GM23338 (cell line): ENCODE measurements at regions not wholly inside any gene's neighbourhood (a gene's known extent, or its start where the extent isn't known, plus 50 kb on each side); places are given as distances from the start of the nearest gene placed in this dataset.

Experiments used
- ATAC-seq: fragments of 200-7000 bp; cut with Tn5 transposase; 3 replicates; pipeline ENCODE4 v1.9.1; 2020
- DNase-seq: peaks from one replicate; pipeline ENCODE4 v3.0.0-alpha.2; 2015; ENCODE audit warnings: low spot score
- H2AFZ ChIP-seq: fragments of 200-600 bp; sonication (generic); 2 replicates; pipeline ENCODE4 v1.8.0; 2016; ENCODE audit warnings: antibody characterized with exemption, mild to moderate bottlenecking, moderate library complexity
- H3F3A ChIP-seq: fragments of 200-600 bp; sonication (generic); replicated peaks from 2 replicates; pipeline ENCODE4 v1.8.0; 2017; ENCODE audit warnings: antibody characterized with exemption, mixed run types, low read depth
- H3K27ac ChIP-seq: fragments of 200-600 bp; sonication (generic); 2 replicates; pipeline ENCODE4 v1.6.1; 2016; ENCODE audit warnings: low read depth
- H3K27me3 ChIP-seq: fragments of 200-600 bp; sonication (generic); 2 replicates; pipeline ENCODE4 v1.8.0; 2016; ENCODE audit warnings: mild to moderate bottlenecking, mixed run types, moderate library complexity; ENCODE audit not compliant: insufficient read depth
- H3K36me3 ChIP-seq: fragments of 200-600 bp; sonication (generic); 2 replicates; pipeline ENCODE4 v1.8.0; 2016; ENCODE audit warnings: mild to moderate bottlenecking; ENCODE audit not compliant: insufficient read depth
- H3K4me1 ChIP-seq: fragments of 200-600 bp; sonication (generic); 2 replicates; pipeline ENCODE4 v1.8.0; 2016; ENCODE audit warnings: mild to moderate bottlenecking, moderate library complexity; ENCODE audit not compliant: insufficient read depth
- H3K4me2 ChIP-seq: fragments of 200-600 bp; sonication (generic); 2 replicates; pipeline ENCODE4 v1.7.1; 2017; ENCODE audit warnings: mixed run types
- H3K4me3 ChIP-seq: fragments of 200-600 bp; sonication (generic); 2 replicates; pipeline ENCODE4 v1.6.1; 2016; ENCODE audit warnings: mixed run types
- H3K79me2 ChIP-seq: fragments of 200-600 bp; sonication (generic); replicated peaks from 2 replicates; pipeline ENCODE4 v1.8.0; 2017; ENCODE audit warnings: mild to moderate bottlenecking; ENCODE audit not compliant: insufficient read depth
- H3K9me2 ChIP-seq: fragments of 200-600 bp; sonication (generic); 2 replicates; pipeline ENCODE4 v1.8.0; 2017; ENCODE audit not compliant: insufficient read depth
- H4K20me1 ChIP-seq: fragments of 200-600 bp; sonication (generic); replicated peaks from 2 replicates; pipeline ENCODE4 v1.8.0; 2017; ENCODE audit warnings: mild to moderate bottlenecking; ENCODE audit not compliant: insufficient read depth
- H3K27ac Mint-ChIP-seq: 2 replicates; pipeline ENCODE4 v1.8.0; 2020; ENCODE audit warnings: inconsistent platforms, mild to moderate bottlenecking, moderate library complexity, mixed read lengths
- H3K27me3 Mint-ChIP-seq: 3 replicates; pipeline ENCODE4 v1.8.0; 2022; ENCODE audit warnings: low read depth, mild to moderate bottlenecking, moderate library complexity, mixed read lengths, inconsistent platforms; ENCODE audit not compliant: insufficient read depth, poor library complexity
- H3K36me3 Mint-ChIP-seq: 3 replicates; pipeline ENCODE4 v1.8.0; 2021; ENCODE audit warnings: low read depth, mild to moderate bottlenecking, inconsistent platforms, moderate library complexity, mixed read lengths
- H3K4me1 Mint-ChIP-seq: 3 replicates; pipeline ENCODE4 v1.8.0; 2020; ENCODE audit warnings: mild to moderate bottlenecking, inconsistent platforms, mixed read lengths
- H3K4me3 Mint-ChIP-seq: 3 replicates; pipeline ENCODE4 v1.8.0; 2021; ENCODE audit warnings: moderate library complexity, mild to moderate bottlenecking, inconsistent platforms, mixed read lengths
- H3K9me3 Mint-ChIP-seq: 3 replicates; pipeline ENCODE4 v1.8.0; 2020; ENCODE audit warnings: moderate library complexity, mild to moderate bottlenecking, inconsistent platforms, mixed read lengths
- CREB1 ChIP-seq: fragments of 250-450 bp; sonication (Bioruptor Pico); IDR thresholded peaks from 2 replicates; pipeline ENCODE4 v1.5.0; 2020; ENCODE audit warnings: low read depth, mild to moderate bottlenecking, moderate library complexity
- CTCF ChIP-seq, 2 experiments: fragments of 200-600 bp in 1 of 2; sonication (generic) in 1 of 2; conservative IDR thresholded peaks; 2 replicates each; pipeline versions ENCODE4 v1.5.1 to v1.6.1; 2016 to 2017; ENCODE audit warnings: antibody characterized with exemption in 2 of 2, low read depth in 2 of 2, mild to moderate bottlenecking in 2 of 2, moderate library complexity in 1 of 2
- POLR2AphosphoS5 ChIP-seq: IDR thresholded peaks from 2 replicates; pipeline ENCODE4 v1.6.1; 2016; ENCODE audit warnings: antibody characterized with exemption, low read depth
- STAT1 ChIP-seq: IDR thresholded peaks from one replicate; pipeline ENCODE4 v1.6.1; 2016; ENCODE audit warnings: antibody characterized with exemption; ENCODE audit not compliant: unreplicated experiment
- ZNF114 ChIP-seq: fragments of 250-450 bp; sonication (Bioruptor Pico); IDR thresholded peaks from 2 replicates; pipeline ENCODE4 v1.5.0; 2020; ENCODE audit warnings: mild to moderate bottlenecking, moderate library complexity
- TF ChIP-seq, protein P1 (sequence below): fragments of 250-450 bp; sonication (Bioruptor Pico); IDR thresholded peaks from 2 replicates; pipeline ENCODE4 v1.5.0; 2020; ENCODE audit warnings: mild to moderate bottlenecking, moderate library complexity
- TF ChIP-seq, protein P2 (sequence below): IDR thresholded peaks from one replicate; pipeline ENCODE4 v1.6.1; 2018; ENCODE audit warnings: antibody characterized with exemption; ENCODE audit not compliant: unreplicated experiment
- TF ChIP-seq, protein P3 (sequence below): IDR thresholded peaks from 2 replicates; pipeline ENCODE4 v1.6.1; 2016; ENCODE audit warnings: antibody characterized with exemption

- TF ChIP-seq CREB1: no peak
- no peak for TF ChIP-seq CTCF (conservative IDR thresholded peaks at IDR 0.05; ENCODE audit: low read depth in 2 of 2)
- TF ChIP-seq, protein P1, sequence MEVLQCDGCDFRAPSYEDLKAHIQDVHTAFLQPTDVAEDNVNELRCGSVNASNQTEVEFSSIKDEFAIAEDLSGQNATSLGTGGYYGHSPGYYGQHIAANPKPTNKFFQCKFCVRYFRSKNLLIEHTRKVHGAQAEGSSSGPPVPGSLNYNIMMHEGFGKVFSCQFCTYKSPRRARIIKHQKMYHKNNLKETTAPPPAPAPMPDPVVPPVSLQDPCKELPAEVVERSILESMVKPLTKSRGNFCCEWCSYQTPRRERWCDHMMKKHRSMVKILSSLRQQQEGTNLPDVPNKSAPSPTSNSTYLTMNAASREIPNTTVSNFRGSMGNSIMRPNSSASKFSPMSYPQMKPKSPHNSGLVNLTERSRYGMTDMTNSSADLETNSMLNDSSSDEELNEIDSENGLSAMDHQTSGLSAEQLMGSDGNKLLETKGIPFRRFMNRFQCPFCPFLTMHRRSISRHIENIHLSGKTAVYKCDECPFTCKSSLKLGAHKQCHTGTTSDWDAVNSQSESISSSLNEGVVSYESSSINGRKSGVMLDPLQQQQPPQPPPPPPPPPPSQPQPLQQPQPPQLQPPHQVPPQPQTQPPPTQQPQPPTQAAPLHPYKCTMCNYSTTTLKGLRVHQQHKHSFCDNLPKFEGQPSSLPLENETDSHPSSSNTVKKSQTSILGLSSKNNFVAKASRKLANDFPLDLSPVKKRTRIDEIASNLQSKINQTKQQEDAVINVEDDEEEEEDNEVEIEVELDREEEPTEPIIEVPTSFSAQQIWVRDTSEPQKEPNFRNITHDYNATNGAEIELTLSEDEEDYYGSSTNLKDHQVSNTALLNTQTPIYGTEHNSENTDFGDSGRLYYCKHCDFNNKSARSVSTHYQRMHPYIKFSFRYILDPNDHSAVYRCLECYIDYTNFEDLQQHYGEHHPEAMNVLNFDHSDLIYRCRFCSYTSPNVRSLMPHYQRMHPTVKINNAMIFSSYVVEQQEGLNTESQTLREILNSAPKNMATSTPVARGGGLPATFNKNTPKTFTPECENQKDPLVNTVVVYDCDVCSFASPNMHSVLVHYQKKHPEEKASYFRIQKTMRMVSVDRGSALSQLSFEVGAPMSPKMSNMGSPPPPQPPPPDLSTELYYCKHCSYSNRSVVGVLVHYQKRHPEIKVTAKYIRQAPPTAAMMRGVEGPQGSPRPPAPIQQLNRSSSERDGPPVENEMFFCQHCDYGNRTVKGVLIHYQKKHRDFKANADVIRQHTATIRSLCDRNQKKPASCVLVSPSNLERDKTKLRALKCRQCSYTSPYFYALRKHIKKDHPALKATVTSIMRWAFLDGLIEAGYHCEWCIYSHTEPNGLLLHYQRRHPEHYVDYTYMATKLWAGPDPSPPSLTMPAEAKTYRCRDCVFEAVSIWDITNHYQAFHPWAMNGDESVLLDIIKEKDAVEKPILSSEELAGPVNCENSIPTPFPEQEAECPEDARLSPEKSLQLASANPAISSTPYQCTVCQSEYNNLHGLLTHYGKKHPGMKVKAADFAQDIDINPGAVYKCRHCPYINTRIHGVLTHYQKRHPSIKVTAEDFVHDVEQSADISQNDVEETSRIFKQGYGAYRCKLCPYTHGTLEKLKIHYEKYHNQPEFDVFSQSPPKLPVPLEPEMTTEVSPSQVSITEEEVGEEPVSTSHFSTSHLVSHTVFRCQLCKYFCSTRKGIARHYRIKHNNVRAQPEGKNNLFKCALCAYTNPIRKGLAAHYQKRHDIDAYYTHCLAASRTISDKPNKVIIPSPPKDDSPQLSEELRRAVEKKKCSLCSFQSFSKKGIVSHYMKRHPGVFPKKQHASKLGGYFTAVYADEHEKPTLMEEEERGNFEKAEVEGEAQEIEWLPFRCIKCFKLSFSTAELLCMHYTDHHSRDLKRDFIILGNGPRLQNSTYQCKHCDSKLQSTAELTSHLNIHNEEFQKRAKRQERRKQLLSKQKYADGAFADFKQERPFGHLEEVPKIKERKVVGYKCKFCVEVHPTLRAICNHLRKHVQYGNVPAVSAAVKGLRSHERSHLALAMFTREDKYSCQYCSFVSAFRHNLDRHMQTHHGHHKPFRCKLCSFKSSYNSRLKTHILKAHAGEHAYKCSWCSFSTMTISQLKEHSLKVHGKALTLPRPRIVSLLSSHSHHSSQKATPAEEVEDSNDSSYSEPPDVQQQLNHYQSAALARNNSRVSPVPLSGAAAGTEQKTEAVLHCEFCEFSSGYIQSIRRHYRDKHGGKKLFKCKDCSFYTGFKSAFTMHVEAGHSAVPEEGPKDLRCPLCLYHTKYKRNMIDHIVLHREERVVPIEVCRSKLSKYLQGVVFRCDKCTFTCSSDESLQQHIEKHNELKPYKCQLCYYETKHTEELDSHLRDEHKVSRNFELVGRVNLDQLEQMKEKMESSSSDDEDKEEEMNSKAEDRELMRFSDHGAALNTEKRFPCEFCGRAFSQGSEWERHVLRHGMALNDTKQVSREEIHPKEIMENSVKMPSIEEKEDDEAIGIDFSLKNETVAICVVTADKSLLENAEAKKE (CRISPR knock-in tag): no peak
- TF ChIP-seq ZNF114 (CRISPR knock-in tag): no peak
Observed at GRCh38 chr15:70265986-70266385, 168.3 kb upstream of the TLE3 start (continued).

- Mint-ChIP-seq H3K27ac (no peak overlapping the region), H3K36me3 (no peaks in the 10 kb centered on the region), H3K4me3 (no peak overlapping the region), H3K4me1 (peaks cover 27% of the 10 kb centered on the region), H3K9me3 (no peaks in the 10 kb centered on the region), H3K27me3 (peaks cover 11% of the 10 kb centered on the region)
- Histone ChIP-seq H3K4me1 (no peaks in the 10 kb centered on the region), H2AFZ (no peak overlapping the region), H3K27ac (no peak overlapping the region), H3K27me3 (no peaks in the 10 kb centered on the region), H3K36me3 (no peaks in the 10 kb centered on the region), H3K4me3 (no peak overlapping the region), H3K4me2 (no peak overlapping the region), H3K9me2 (no peaks in the 10 kb centered on the region), H3F3A (no peaks in the 10 kb centered on the region), H4K20me1 (no peaks in the 10 kb centered on the region), H3K79me2 (no peaks in the 10 kb centered on the region)
- no peak for ATAC-seq
- TF ChIP-seq ZNF114 (CRISPR knock-in tag) (no peak), CTCF (conservative IDR thresholded peaks at IDR 0.05; ENCODE audit: low read depth in 2 of 2) (peak in 1 of 2 experiments; percentile 34; a peak in 2 of 4 replicates), POLR2AphosphoS5 (no peak), STAT1 (no peak)
- TF ChIP-seq, protein P2, sequence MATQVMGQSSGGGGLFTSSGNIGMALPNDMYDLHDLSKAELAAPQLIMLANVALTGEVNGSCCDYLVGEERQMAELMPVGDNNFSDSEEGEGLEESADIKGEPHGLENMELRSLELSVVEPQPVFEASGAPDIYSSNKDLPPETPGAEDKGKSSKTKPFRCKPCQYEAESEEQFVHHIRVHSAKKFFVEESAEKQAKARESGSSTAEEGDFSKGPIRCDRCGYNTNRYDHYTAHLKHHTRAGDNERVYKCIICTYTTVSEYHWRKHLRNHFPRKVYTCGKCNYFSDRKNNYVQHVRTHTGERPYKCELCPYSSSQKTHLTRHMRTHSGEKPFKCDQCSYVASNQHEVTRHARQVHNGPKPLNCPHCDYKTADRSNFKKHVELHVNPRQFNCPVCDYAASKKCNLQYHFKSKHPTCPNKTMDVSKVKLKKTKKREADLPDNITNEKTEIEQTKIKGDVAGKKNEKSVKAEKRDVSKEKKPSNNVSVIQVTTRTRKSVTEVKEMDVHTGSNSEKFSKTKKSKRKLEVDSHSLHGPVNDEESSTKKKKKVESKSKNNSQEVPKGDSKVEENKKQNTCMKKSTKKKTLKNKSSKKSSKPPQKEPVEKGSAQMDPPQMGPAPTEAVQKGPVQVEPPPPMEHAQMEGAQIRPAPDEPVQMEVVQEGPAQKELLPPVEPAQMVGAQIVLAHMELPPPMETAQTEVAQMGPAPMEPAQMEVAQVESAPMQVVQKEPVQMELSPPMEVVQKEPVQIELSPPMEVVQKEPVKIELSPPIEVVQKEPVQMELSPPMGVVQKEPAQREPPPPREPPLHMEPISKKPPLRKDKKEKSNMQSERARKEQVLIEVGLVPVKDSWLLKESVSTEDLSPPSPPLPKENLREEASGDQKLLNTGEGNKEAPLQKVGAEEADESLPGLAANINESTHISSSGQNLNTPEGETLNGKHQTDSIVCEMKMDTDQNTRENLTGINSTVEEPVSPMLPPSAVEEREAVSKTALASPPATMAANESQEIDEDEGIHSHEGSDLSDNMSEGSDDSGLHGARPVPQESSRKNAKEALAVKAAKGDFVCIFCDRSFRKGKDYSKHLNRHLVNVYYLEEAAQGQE: no peak
- TF ChIP-seq, protein P3, sequence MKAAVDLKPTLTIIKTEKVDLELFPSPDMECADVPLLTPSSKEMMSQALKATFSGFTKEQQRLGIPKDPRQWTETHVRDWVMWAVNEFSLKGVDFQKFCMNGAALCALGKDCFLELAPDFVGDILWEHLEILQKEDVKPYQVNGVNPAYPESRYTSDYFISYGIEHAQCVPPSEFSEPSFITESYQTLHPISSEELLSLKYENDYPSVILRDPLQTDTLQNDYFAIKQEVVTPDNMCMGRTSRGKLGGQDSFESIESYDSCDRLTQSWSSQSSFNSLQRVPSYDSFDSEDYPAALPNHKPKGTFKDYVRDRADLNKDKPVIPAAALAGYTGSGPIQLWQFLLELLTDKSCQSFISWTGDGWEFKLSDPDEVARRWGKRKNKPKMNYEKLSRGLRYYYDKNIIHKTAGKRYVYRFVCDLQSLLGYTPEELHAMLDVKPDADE: no peak
- DNase-seq: no peak
Observed at GRCh38 chr15:70265466-70265978, 167.8 kb upstream of the TLE3 start.
